Activated T-cell treated with anti-CD3 and anti-CD28 coated beads for 48 hours (primary cell): ENCODE measurements at regions not wholly inside any gene's neighbourhood (a gene's known extent, or its start where the extent isn't known, plus 50 kb on each side); places are given as distances from the start of the nearest gene placed in this dataset.

Experiments
- DNase-seq: peaks from one replicate; pipeline ENCODE4 v3.0.0-alpha.2; 2020; ENCODE audit warnings: low read depth

GRCh38 chr7:67553378-67553777 is 556.7 kb downstream of the TYW1 start:
- no peak for DNase-seq

- DNase-seq: no peak
Observed at GRCh38 chr7:67554986-67555385, 558.4 kb downstream of the TYW1 start.

GRCh38 chr7:67564959-67565358 is 568.3 kb downstream of the TYW1 start:
- no peak for DNase-seq

GRCh38 chr7:67566101-67566500 is 569.5 kb downstream of the TYW1 start:
- no peak for DNase-seq

GRCh38 chr7:67571026-67571545 is 574.5 kb downstream of the TYW1 start:
- DNase-seq: no peak

- DNase-seq: no peak
Observed at GRCh38 chr7:67573639-67574038, 577.0 kb downstream of the TYW1 start.

- DNase-seq: no peak
Observed at GRCh38 chr7:67588631-67589030, 592.0 kb downstream of the TYW1 start.

- no peak for DNase-seq
Observed at GRCh38 chr7:67589183-67589582, 592.5 kb downstream of the TYW1 start.

- DNase-seq: no peak
Observed at GRCh38 chr7:67590649-67591048, 594.0 kb downstream of the TYW1 start.

- DNase-seq: no peak
Observed at GRCh38 chr7:67593794-67594193, 597.2 kb downstream of the TYW1 start.

GRCh38 chr7:67595431-67596180 is 599.0 kb downstream of the TYW1 start:
- DNase-seq: no peak

- no peak for DNase-seq
Observed at GRCh38 chr7:67597161-67597560, 600.5 kb downstream of the TYW1 start.

GRCh38 chr7:67598469-67598868 is 601.8 kb downstream of the TYW1 start:
- no peak for DNase-seq

GRCh38 chr7:67599331-67600062 is 602.9 kb downstream of the TYW1 start:
- DNase-seq: no peak

GRCh38 chr7:67602246-67602887 is 605.7 kb downstream of the TYW1 start:
- DNase-seq: no peak

- DNase-seq: no peak
Observed at GRCh38 chr7:67604461-67605386, 608.1 kb downstream of the TYW1 start.

- no peak for DNase-seq
Observed at GRCh38 chr7:67608806-67609205, 612.2 kb downstream of the TYW1 start.

- DNase-seq: no peak
Observed at GRCh38 chr7:67610897-67611296, 614.3 kb downstream of the TYW1 start.

GRCh38 chr7:67614843-67615242 is 618.2 kb downstream of the TYW1 start:
- DNase-seq: no peak

GRCh38 chr7:67616517-67616916 is 619.9 kb downstream of the TYW1 start:
- no peak for DNase-seq

GRCh38 chr7:67618556-67619162 is 622.0 kb downstream of the TYW1 start:
- DNase-seq: no peak
